Liver (tissue), 8 donors: ENCODE measurements at regions not wholly inside any gene's neighbourhood (a gene's known extent, or its start where the extent isn't known, plus 50 kb on each side); places are given as distances from the start of the nearest gene placed in this dataset.

Source experiments
- DNase-seq: peaks from one replicate; pipeline ENCODE4 v3.0.0-alpha.2; 2017; ENCODE audit warnings: low spot score
- H3K27ac ChIP-seq, 2 donors: one replicate each; pipeline ENCODE4 v1.7.0; 2013; ENCODE audit warnings: inconsistent platforms in 2 of 2, low read length in 2 of 2, control low read depth in 1 of 2, low read depth in 1 of 2, mild to moderate bottlenecking in 1 of 2
- H3K27me3 ChIP-seq, 4 donors: one replicate each; pipeline versions ENCODE4 v1.6.1 to v1.7.0; 2013; ENCODE audit warnings: low read length in 3 of 4, inconsistent platforms in 1 of 4, mild to moderate bottlenecking in 1 of 4, moderate library complexity in 1 of 4; ENCODE audit not compliant: control insufficient read depth in 4 of 4, insufficient read depth in 4 of 4
- H3K36me3 ChIP-seq, 4 donors: one replicate each; pipeline versions ENCODE4 v1.6.1 to v1.7.0; 2013; ENCODE audit warnings: low read length in 3 of 4, mild to moderate bottlenecking in 3 of 4, low read depth in 1 of 4, moderate library complexity in 1 of 4; ENCODE audit not compliant: control insufficient read depth in 4 of 4, insufficient read depth in 3 of 4
- H3K4me1 ChIP-seq, 4 donors: one replicate each; pipeline versions ENCODE4 v1.6.1 to v1.7.0; 2013; ENCODE audit warnings: low read length in 3 of 4, mild to moderate bottlenecking in 3 of 4, moderate library complexity in 1 of 4; ENCODE audit not compliant: control insufficient read depth in 4 of 4, insufficient read depth in 4 of 4
- H3K4me3 ChIP-seq, 3 donors: one replicate each; pipeline versions ENCODE4 v1.6.1 to v1.7.0; 2013; ENCODE audit warnings: low read length in 3 of 3, control low read depth in 1 of 3, low read depth in 1 of 3, mild to moderate bottlenecking in 1 of 3
- H3K9ac ChIP-seq, 2 donors: one replicate each; pipeline ENCODE4 v1.7.0; 2013; ENCODE audit warnings: low read length in 2 of 2, mild to moderate bottlenecking in 2 of 2, moderate library complexity in 2 of 2, control low read depth in 1 of 2, low read depth in 1 of 2
- H3K9me3 ChIP-seq, 4 donors: one replicate each; pipeline versions ENCODE4 v1.6.1 to v1.7.0; 2013; ENCODE audit warnings: low read length in 3 of 4; ENCODE audit not compliant: control insufficient read depth in 4 of 4
- CTCF ChIP-seq: fragments of 150-350 bp; IDR thresholded peaks from 2 replicates; pipeline ENCODE4 v1.5.1; 2017; ENCODE audit warnings: improper control_type of control experiment, low read depth, low read length; ENCODE audit not compliant: missing input control
- EGR1 ChIP-seq, 2 donors: IDR thresholded peaks; 2 replicates each; pipeline ENCODE4 v1.6.1; 2016 to 2018; ENCODE audit warnings: antibody characterized with exemption in 2 of 2, low read depth in 2 of 2
- FOXA1 ChIP-seq: IDR thresholded peaks from 2 replicates; pipeline ENCODE4 v1.6.1; 2016; ENCODE audit warnings: antibody characterized with exemption
- FOXA2 ChIP-seq: IDR thresholded peaks from 2 replicates; pipeline ENCODE4 v1.6.1; 2016; ENCODE audit warnings: antibody characterized with exemption
- GABPA ChIP-seq, 2 donors: IDR thresholded peaks in 1 of 2; conservative IDR thresholded peaks in 1 of 2; 2 replicates each; pipeline ENCODE4 v1.6.1; 2016; ENCODE audit warnings: antibody characterized with exemption in 2 of 2, mild to moderate bottlenecking in 1 of 2, moderate library complexity in 1 of 2
- HNF4A ChIP-seq, 2 donors: conservative IDR thresholded peaks; 2 replicates each; pipeline ENCODE4 v1.6.1; 2016; ENCODE audit warnings: antibody characterized with exemption in 2 of 2, mild to moderate bottlenecking in 2 of 2
- HNF4G ChIP-seq: IDR thresholded peaks from 2 replicates; pipeline ENCODE4 v1.6.1; 2016; ENCODE audit warnings: antibody characterized with exemption
- JUND ChIP-seq, 2 donors: IDR thresholded peaks; 2 replicates each; pipeline ENCODE4 v1.6.1; 2016; ENCODE audit warnings: antibody characterized with exemption in 2 of 2
- REST ChIP-seq: IDR thresholded peaks from 2 replicates; pipeline ENCODE4 v1.6.1; 2016; ENCODE audit warnings: antibody characterized with exemption, mild to moderate bottlenecking
- RXRA ChIP-seq, 2 donors: IDR thresholded peaks; 2 replicates each; pipeline ENCODE4 v1.6.1; 2017 to 2018; ENCODE audit warnings: antibody characterized with exemption in 2 of 2, mild to moderate bottlenecking in 1 of 2
- SP1 ChIP-seq: IDR thresholded peaks from 2 replicates; pipeline ENCODE4 v1.6.1; 2018; ENCODE audit warnings: antibody characterized with exemption, mild to moderate bottlenecking
- TAF1 ChIP-seq: conservative IDR thresholded peaks from 2 replicates; pipeline ENCODE4 v1.6.1; 2016; ENCODE audit warnings: antibody characterized with exemption, mild to moderate bottlenecking
- YY1 ChIP-seq: IDR thresholded peaks from 2 replicates; pipeline ENCODE4 v1.6.1; 2016; ENCODE audit warnings: antibody characterized with exemption, mild to moderate bottlenecking
- ZBTB33 ChIP-seq: IDR thresholded peaks from 2 replicates; pipeline ENCODE4 v1.6.1; 2016; ENCODE audit warnings: antibody characterized with exemption
- whole genome bisulfite sequencing: extraction: QIAGEN DNeasy Blood & Tissue Kit; methylation state at CpG from one replicate; pipeline ENCODE4 v1.1.7; 2013; 5-methylcytosine and 5-hydroxymethylcytosine counted together
- TF ChIP-seq, protein P1 (sequence below): IDR thresholded peaks from 2 replicates; pipeline ENCODE4 v1.6.1; 2016; ENCODE audit warnings: antibody characterized with exemption
- TF ChIP-seq, protein P2 (sequence below): IDR thresholded peaks from 2 replicates; pipeline ENCODE4 v1.6.1; 2016; ENCODE audit warnings: antibody characterized with exemption
- donor health status: healthy.
- donor health status: healthy.
- donor health status: healthy.
- donor health status: healthy.
- donor health status: healthy.

GRCh38 chr14:54038724-54039123 lies 82.1 kb upstream of the BMP4 start:
- H3K4me3 ChIP-seq: no peak overlapping the region

GRCh38 chr14:54039311-54039710 lies 82.7 kb upstream of the BMP4 start:
- no peak overlapping the region for H3K4me3 ChIP-seq
- 85% methylated on average over 2 of the region's 2 CpGs for WGBS
- H3K36me3 ChIP-seq: no peaks in the 10 kb centered on the region
- no peaks in the 10 kb centered on the region for H3K4me1 ChIP-seq
- no peak overlapping the region for H3K27ac ChIP-seq
- TF ChIP-seq, protein P1, sequence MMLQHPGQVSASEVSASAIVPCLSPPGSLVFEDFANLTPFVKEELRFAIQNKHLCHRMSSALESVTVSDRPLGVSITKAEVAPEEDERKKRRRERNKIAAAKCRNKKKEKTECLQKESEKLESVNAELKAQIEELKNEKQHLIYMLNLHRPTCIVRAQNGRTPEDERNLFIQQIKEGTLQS: no peak
- H3K9ac ChIP-seq: no peak overlapping the region
- H3K27me3 ChIP-seq: no peaks in the 10 kb centered on the region
- no peak for DNase-seq
- H3K9me3 ChIP-seq: peaks cover 0 to 7% (median 0%) of the 10 kb centered on the region in 4 donors

More at GRCh38 chr14:54038724-54039123, 82.1 kb upstream of the BMP4 start:
- no peaks in the 10 kb centered on the region for H3K4me1 ChIP-seq
- H3K36me3 ChIP-seq: no peaks in the 10 kb centered on the region
- no peak overlapping the region for H3K9ac ChIP-seq
- H3K9me3 ChIP-seq: peaks cover 0 to 7% (median 2%) of the 10 kb centered on the region in 4 donors
- no peak overlapping the region for H3K27ac ChIP-seq
- no peak for DNase-seq
- H3K27me3 ChIP-seq: no peaks in the 10 kb centered on the region
- WGBS: 91% methylated on average over 1 of the region's 1 CpG
- no peak for TF ChIP-seq ZBTB33
- no peak for TF ChIP-seq TAF1
- TF ChIP-seq FOXA2: no peak
- TF ChIP-seq YY1: no peak
- TF ChIP-seq, protein P1: no peak
- no peak for TF ChIP-seq HNF4G
- no peak for TF ChIP-seq JUND (IDR thresholded peaks at IDR 0.05)
- TF ChIP-seq RXRA (IDR thresholded peaks at IDR 0.05): no peak
- TF ChIP-seq GABPA (IDR thresholded peaks at IDR 0.05 in 1 of 2, conservative IDR thresholded peaks at IDR 0.05 in 1 of 2): no peak
- TF ChIP-seq REST: no peak
- TF ChIP-seq, protein P2, sequence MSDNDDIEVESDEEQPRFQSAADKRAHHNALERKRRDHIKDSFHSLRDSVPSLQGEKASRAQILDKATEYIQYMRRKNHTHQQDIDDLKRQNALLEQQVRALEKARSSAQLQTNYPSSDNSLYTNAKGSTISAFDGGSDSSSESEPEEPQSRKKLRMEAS: no peak

- no peaks in the 10 kb centered on the region for H3K9me3 ChIP-seq
- no peaks in the 10 kb centered on the region for H3K27me3 ChIP-seq
- no peak for DNase-seq
- H3K4me1 ChIP-seq: no peaks in the 10 kb centered on the region
- H3K27ac ChIP-seq: no peak overlapping the region
- H3K36me3 ChIP-seq: no peaks in the 10 kb centered on the region
- H3K4me3 ChIP-seq: no peak overlapping the region
- H3K9ac ChIP-seq: no peak overlapping the region
- TF ChIP-seq HNF4A (conservative IDR thresholded peaks at IDR 0.05): no peak
- TF ChIP-seq FOXA1: no peak
- TF ChIP-seq JUND (IDR thresholded peaks at IDR 0.05): no peak
- no peak for TF ChIP-seq CTCF
- TF ChIP-seq RXRA (IDR thresholded peaks at IDR 0.05): no peak
- TF ChIP-seq EGR1 (IDR thresholded peaks at IDR 0.05; ENCODE audit: low read depth in 2 of 2): no peak
- TF ChIP-seq FOXA2: no peak
- TF ChIP-seq TAF1: no peak
- TF ChIP-seq ZBTB33: no peak
- TF ChIP-seq, protein P2: no peak
- no peak for TF ChIP-seq HNF4G
- no peak for TF ChIP-seq SP1
Measured at GRCh38 chr14:54040846-54041245, 84.2 kb upstream of the BMP4 start.
